ENCODE measurements at regions not wholly inside any gene's neighbourhood (a gene's known extent, or its start where the extent isn't known, plus 50 kb on each side); places are given as distances from the start of the nearest gene placed in this dataset.

GRCh38 chr13:58081301-58081820 is 449.8 kb downstream of the PCDH17 start:
- Histone ChIP-seq H3K4me3 (replicated peaks in 1 of 3; ENCODE audit: insufficient read depth in 1 of 3, low read depth in 2 of 3, low read length in 3 of 3) (no peak overlapping the region), H3K36me3 (replicated peaks in 1 of 2; ENCODE audit: control insufficient read depth in 1 of 2, insufficient read depth in 2 of 2, low read length in 2 of 2) (no peaks in the 10 kb centered on the region), H3K9me3 (ENCODE audit: low read length) (peaks cover 59% of the 10 kb centered on the region), H3K4me2 (ENCODE audit: low read depth, low read length) (no peak overlapping the region), H2AFZ (ENCODE audit: low read length) (no peak overlapping the region), H3K27me3 (ENCODE audit: control insufficient read depth in 1 of 2, insufficient read depth in 2 of 2, low read length in 2 of 2) (no peaks in the 10 kb centered on the region), H3K9ac (ENCODE audit: insufficient read depth, low read depth, low read length) (no peak overlapping the region), H3K4me1 (ENCODE audit: insufficient read depth, low read length) (no peaks in the 10 kb centered on the region), H3K79me2 (ENCODE audit: insufficient read depth, low read length) (no peaks in the 10 kb centered on the region), H3K27ac (ENCODE audit: extremely low read length, insufficient read depth, low read length) (no peak overlapping the region), H4K20me1 (ENCODE audit: insufficient read depth, low read length) (no peaks in the 10 kb centered on the region)
- no peak for DNase-seq (ENCODE audit: low spot score)
- WGBS (ENCODE audit: low lambda C conversion rate) = 1% methylated on average over 3 of the region's 3 CpGs
- intact Hi-C loops (cut with micrococcal nuclease; ENCODE audit: unreplicated experiment) (no loop called here), in situ Hi-C loops (cut with HindIII; ENCODE audit: extremely low pct_ligation_motif_present, low pct_unique_long_range_greater_than_20kb) (no loop called here)
- no peak for ATAC-seq
- FAIRE-seq = no peak
- no TSS peak for BruUV-seq (replicated peaks)
- ChIA-PET CTCF (ENCODE audit: low intra/inter-chr PET ratio, low total read pairs) (no interaction called here), POLR2A (no interaction called here)
- no peak for TF ChIP-seq ZNF687 (CRISPR knock-in tag; IDR thresholded peaks at IDR 0.05)
- no peak for TF ChIP-seq ZFAT (CRISPR knock-in tag; conservative IDR thresholded peaks at IDR 0.05)
- no peak for TF ChIP-seq RXRB (CRISPR knock-in tag; IDR thresholded peaks at IDR 0.05; ENCODE audit: borderline replicate concordance)

GRCh38 chr13:58083064-58083463 is 451.5 kb downstream of the PCDH17 start:
- Histone ChIP-seq H4K20me1 (ENCODE audit: insufficient read depth, low read length) (no peaks in the 10 kb centered on the region), H3K36me3 (replicated peaks in 1 of 2; ENCODE audit: control insufficient read depth in 1 of 2, insufficient read depth in 2 of 2, low read length in 2 of 2) (no peaks in the 10 kb centered on the region), H3K9me3 (ENCODE audit: low read length) (peaks cover 73% of the 10 kb centered on the region), H3K27ac (ENCODE audit: extremely low read length, insufficient read depth, low read length) (no peak overlapping the region), H3K79me2 (ENCODE audit: insufficient read depth, low read length) (no peaks in the 10 kb centered on the region), H3K27me3 (ENCODE audit: control insufficient read depth in 1 of 2, insufficient read depth in 2 of 2, low read length in 2 of 2) (no peaks in the 10 kb centered on the region), H3K4me2 (ENCODE audit: low read depth, low read length) (no peak overlapping the region), H2AFZ (ENCODE audit: low read length) (no peak overlapping the region), H3K9ac (ENCODE audit: insufficient read depth, low read depth, low read length) (no peak overlapping the region), H3K4me3 (replicated peaks in 1 of 3; ENCODE audit: insufficient read depth in 1 of 3, low read depth in 2 of 3, low read length in 3 of 3) (no peak overlapping the region), H3K4me1 (ENCODE audit: insufficient read depth, low read length) (no peaks in the 10 kb centered on the region)
- POLR2A ChIA-PET = no interaction called here
- BruUV-seq (replicated peaks) = no TSS peak
- TF ChIP-seq ZNF33A (CRISPR knock-in tag; IDR thresholded peaks at IDR 0.05; ENCODE audit: borderline replicate concordance) = no peak
- TF ChIP-seq TCF12 (IDR thresholded peaks at IDR 0.05) = no peak
- TF ChIP-seq TCF12 (CRISPR knock-in tag; IDR thresholded peaks at IDR 0.05) = no peak
- CTCF ChIA-PET (ENCODE audit: low intra/inter-chr PET ratio, low total read pairs) = no interaction called here
- no peak for FAIRE-seq
- in situ Hi-C loops (cut with HindIII; ENCODE audit: extremely low pct_ligation_motif_present, low pct_unique_long_range_greater_than_20kb) = no loop called here
- WGBS (ENCODE audit: low lambda C conversion rate) = 25% methylated on average over 4 of the region's 4 CpGs
- intact Hi-C loops (cut with micrococcal nuclease; ENCODE audit: unreplicated experiment) = no loop called here
- no peak for ATAC-seq
- DNase-seq (ENCODE audit: low spot score) = no peak

All from HepG2 (cell line).